ENCODE measurements at regions not wholly inside any gene's neighbourhood (a gene's known extent, or its start where the extent isn't known, plus 50 kb on each side); places are given as distances from the start of the nearest gene placed in this dataset.

DNA sequence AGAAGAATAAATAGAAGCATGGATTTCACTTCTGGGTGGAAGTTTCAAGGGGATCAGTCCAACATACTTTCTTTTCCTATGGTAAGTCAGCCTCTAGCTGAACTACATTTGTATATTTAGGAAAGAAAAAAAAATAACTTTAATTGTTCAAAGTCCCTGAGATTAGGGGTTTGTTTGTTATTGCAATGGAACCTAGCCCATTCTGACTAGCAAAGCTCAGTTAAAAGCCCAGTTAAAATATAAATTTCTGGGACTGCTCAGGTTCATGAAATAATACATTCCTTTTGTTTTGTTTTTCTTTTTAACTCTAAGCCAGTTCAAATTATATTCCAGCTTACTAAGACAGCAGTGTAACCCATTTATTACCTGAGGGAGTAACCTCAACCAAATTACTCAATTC, 2069.6 kb upstream of the CELF4 start:
- Histone ChIP-seq H3K4me3 (IDR thresholded peaks at IDR 0.05; ENCODE audit: insufficient read depth, low read depth, low read length) (no peak overlapping the region), H3K27ac (no peak overlapping the region), H3K4me2 (no peak overlapping the region), H3K9ac (no peak overlapping the region), H3K27me3 (ENCODE audit: insufficient read depth, low read depth) (no peaks in the 10 kb centered on the region), H3K36me3 (ENCODE audit: insufficient read depth) (no peaks in the 10 kb centered on the region), H4K20me1 (ENCODE audit: insufficient read depth) (no peaks in the 10 kb centered on the region), H3K4me1 (ENCODE audit: low read depth, poor library complexity, severe bottlenecking) (no peaks in the 10 kb centered on the region), H3K79me2 (ENCODE audit: insufficient read depth, low read depth) (no peaks in the 10 kb centered on the region), H2AFZ (ENCODE audit: low read depth) (no peak overlapping the region)
- TF ChIP-seq, protein P1, sequence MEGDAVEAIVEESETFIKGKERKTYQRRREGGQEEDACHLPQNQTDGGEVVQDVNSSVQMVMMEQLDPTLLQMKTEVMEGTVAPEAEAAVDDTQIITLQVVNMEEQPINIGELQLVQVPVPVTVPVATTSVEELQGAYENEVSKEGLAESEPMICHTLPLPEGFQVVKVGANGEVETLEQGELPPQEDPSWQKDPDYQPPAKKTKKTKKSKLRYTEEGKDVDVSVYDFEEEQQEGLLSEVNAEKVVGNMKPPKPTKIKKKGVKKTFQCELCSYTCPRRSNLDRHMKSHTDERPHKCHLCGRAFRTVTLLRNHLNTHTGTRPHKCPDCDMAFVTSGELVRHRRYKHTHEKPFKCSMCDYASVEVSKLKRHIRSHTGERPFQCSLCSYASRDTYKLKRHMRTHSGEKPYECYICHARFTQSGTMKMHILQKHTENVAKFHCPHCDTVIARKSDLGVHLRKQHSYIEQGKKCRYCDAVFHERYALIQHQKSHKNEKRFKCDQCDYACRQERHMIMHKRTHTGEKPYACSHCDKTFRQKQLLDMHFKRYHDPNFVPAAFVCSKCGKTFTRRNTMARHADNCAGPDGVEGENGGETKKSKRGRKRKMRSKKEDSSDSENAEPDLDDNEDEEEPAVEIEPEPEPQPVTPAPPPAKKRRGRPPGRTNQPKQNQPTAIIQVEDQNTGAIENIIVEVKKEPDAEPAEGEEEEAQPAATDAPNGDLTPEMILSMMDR (conservative IDR thresholded peaks at IDR 0.05; ENCODE audit: low read depth, low read length) = no peak

DNA sequence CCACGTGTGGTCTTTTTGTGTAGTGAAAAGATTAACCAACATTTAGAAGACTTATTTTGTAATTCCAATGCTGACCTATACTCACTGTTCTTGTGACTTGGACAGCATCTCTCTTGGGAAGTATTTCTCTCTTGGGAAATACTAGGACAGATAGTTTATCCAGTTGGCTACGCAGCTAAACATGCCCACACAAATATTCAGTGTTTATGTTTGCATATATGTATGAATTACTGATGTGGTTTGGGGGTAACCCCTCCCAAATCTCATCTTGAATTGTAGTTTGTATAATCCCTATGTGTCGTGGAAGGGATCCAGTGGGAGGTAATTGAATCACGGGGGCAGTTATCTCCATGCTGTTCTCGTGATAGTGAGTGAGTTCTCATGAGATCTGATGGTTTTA, 2062.3 kb upstream of the CELF4 start:
- H3K27ac ChIP-seq = no peak overlapping the region
- H4K20me1 ChIP-seq (ENCODE audit: insufficient read depth) = no peaks in the 10 kb centered on the region
- H3K79me2 ChIP-seq (ENCODE audit: insufficient read depth, low read depth) = no peaks in the 10 kb centered on the region
- H3K4me2 ChIP-seq = no peak overlapping the region
- no peak overlapping the region for H3K9ac ChIP-seq
- no peak overlapping the region for H2AFZ ChIP-seq (ENCODE audit: low read depth)
- TF ChIP-seq, protein P1 (conservative IDR thresholded peaks at IDR 0.05; ENCODE audit: low read depth, low read length) = no peak
- H3K4me1 ChIP-seq (ENCODE audit: low read depth, poor library complexity, severe bottlenecking) = no peaks in the 10 kb centered on the region
- H3K4me3 ChIP-seq (IDR thresholded peaks at IDR 0.05; ENCODE audit: insufficient read depth, low read depth, low read length) = no peak overlapping the region
- H3K36me3 ChIP-seq (ENCODE audit: insufficient read depth) = no peaks in the 10 kb centered on the region
- no peaks in the 10 kb centered on the region for H3K27me3 ChIP-seq (ENCODE audit: insufficient read depth, low read depth)

DNA sequence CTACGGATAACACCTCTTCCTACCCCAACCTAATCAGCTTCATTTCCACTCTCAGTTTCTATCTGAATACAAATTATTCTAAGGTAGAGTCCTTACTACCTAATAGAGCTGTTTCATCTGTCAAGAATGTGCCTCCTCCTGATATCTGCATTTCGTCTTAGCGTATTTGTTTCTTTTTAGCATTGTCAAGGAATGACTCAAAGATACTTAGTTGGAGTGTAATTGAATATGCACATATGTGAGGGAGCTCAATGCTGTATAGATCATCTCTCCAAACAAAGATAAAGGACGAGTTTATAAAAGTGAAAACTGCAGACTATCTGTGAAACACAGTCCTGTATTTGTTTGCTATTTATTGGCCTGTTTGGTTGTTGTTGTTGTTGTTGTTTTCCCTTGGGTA, 2059.4 kb upstream of the CELF4 start:
- no peak overlapping the region for H3K4me2 ChIP-seq
- TF ChIP-seq, protein P1 (conservative IDR thresholded peaks at IDR 0.05; ENCODE audit: low read depth, low read length) = no peak
- H3K27ac ChIP-seq = no peak overlapping the region
- H2AFZ ChIP-seq (ENCODE audit: low read depth) = no peak overlapping the region
- H4K20me1 ChIP-seq (ENCODE audit: insufficient read depth) = no peaks in the 10 kb centered on the region
- no peak overlapping the region for H3K9ac ChIP-seq
- no peak overlapping the region for H3K4me3 ChIP-seq (IDR thresholded peaks at IDR 0.05; ENCODE audit: insufficient read depth, low read depth, low read length)
- no peaks in the 10 kb centered on the region for H3K36me3 ChIP-seq (ENCODE audit: insufficient read depth)
- H3K4me1 ChIP-seq (ENCODE audit: low read depth, poor library complexity, severe bottlenecking) = no peaks in the 10 kb centered on the region
- no peaks in the 10 kb centered on the region for H3K79me2 ChIP-seq (ENCODE audit: insufficient read depth, low read depth)
- no peaks in the 10 kb centered on the region for H3K27me3 ChIP-seq (ENCODE audit: insufficient read depth, low read depth)

DNA sequence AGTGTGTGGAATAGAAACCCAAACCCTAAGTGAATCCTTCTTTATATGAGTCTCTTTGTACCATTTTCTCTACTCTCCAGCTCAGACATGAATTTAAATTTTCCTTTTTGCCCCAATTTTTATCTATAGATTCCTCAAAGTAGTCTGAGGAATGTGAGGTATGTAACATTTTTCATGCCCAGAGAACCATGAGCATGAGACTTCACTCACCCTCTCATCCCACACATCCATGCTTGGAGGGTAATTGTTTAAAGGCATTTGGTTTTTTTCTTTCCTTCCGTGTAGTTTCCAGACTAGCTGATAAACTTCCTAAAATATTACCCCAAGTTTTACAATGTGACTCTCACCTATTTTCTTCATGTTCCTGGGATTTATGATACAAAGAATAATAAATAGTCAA, 2056.8 kb upstream of the CELF4 start:
- TF ChIP-seq, protein P1 (conservative IDR thresholded peaks at IDR 0.05; ENCODE audit: low read depth, low read length) = no peak
- H3K27ac ChIP-seq = no peak overlapping the region
- H3K4me1 ChIP-seq (ENCODE audit: low read depth, poor library complexity, severe bottlenecking) = no peaks in the 10 kb centered on the region
- H3K9ac ChIP-seq = no peak overlapping the region
- H3K4me3 ChIP-seq (IDR thresholded peaks at IDR 0.05; ENCODE audit: insufficient read depth, low read depth, low read length) = no peak overlapping the region
- no peaks in the 10 kb centered on the region for H4K20me1 ChIP-seq (ENCODE audit: insufficient read depth)
- no peaks in the 10 kb centered on the region for H3K27me3 ChIP-seq (ENCODE audit: insufficient read depth, low read depth)
- no peaks in the 10 kb centered on the region for H3K36me3 ChIP-seq (ENCODE audit: insufficient read depth)
- no peak overlapping the region for H2AFZ ChIP-seq (ENCODE audit: low read depth)
- no peaks in the 10 kb centered on the region for H3K79me2 ChIP-seq (ENCODE audit: insufficient read depth, low read depth)
- no peak overlapping the region for H3K4me2 ChIP-seq
